Suprapubic skin (tissue), 4 donors: ENCODE measurements at regions not wholly inside any gene's neighbourhood (a gene's known extent, or its start where the extent isn't known, plus 50 kb on each side); places are given as distances from the start of the nearest gene placed in this dataset.

Source experiments
- EP300 ChIP-seq: sonication (generic); formaldehyde crosslinking; IDR thresholded peaks from one replicate; pipeline ENCODE4 v1.6.1; 2017; ENCODE audit warnings: antibody characterized with exemption
- POLR2AphosphoS5 ChIP-seq, 3 donors: sonication (generic); formaldehyde crosslinking; IDR thresholded peaks; one replicate each; pipeline ENCODE4 v1.6.1; 2017; ENCODE audit warnings: antibody characterized with exemption in 3 of 3
- TF ChIP-seq, protein P1 (sequence below), 2 donors: fragments of 200-600 bp in 1 of 2; fragments of 450-650 bp in 1 of 2; sonication (generic) in 1 of 2; IDR thresholded peaks; one replicate each; pipeline ENCODE4 v1.5.1; 2016 to 2019; ENCODE audit warnings: antibody characterized with exemption in 2 of 2, mild to moderate bottlenecking in 1 of 2, moderate library complexity in 1 of 2

DNA sequence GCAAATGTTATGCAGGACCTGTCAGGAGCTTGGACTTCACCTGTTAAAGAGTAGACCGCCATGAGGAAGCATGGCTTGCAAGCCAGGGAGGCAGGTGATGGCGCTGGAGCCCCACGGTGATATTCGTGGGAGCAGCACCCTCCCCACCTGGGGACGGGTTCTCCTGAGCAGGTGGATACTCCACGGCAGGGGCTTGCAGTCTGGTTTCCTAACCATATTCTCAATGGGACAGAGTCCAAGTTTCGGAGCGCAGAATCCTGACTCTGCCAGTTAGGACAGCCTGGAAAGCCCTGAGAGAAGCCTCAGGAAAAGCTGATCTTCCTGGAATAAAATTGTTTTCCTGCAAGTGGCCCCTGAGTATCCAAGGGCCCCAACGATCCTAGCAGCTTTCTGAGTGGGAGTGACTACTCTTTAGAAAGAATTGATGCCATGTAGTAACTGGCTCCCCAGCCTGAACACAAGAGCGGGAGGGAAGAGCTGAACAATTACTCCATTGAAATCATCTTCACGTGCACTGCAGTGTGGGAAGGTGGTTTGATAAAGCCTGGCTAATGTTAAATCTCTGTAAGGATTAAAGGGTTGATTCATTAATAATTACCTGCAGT lies 146.3 kb upstream of the RAB4A start:
- TF ChIP-seq, protein P1, sequence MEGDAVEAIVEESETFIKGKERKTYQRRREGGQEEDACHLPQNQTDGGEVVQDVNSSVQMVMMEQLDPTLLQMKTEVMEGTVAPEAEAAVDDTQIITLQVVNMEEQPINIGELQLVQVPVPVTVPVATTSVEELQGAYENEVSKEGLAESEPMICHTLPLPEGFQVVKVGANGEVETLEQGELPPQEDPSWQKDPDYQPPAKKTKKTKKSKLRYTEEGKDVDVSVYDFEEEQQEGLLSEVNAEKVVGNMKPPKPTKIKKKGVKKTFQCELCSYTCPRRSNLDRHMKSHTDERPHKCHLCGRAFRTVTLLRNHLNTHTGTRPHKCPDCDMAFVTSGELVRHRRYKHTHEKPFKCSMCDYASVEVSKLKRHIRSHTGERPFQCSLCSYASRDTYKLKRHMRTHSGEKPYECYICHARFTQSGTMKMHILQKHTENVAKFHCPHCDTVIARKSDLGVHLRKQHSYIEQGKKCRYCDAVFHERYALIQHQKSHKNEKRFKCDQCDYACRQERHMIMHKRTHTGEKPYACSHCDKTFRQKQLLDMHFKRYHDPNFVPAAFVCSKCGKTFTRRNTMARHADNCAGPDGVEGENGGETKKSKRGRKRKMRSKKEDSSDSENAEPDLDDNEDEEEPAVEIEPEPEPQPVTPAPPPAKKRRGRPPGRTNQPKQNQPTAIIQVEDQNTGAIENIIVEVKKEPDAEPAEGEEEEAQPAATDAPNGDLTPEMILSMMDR (IDR thresholded peaks at IDR 0.05), result no peak
- TF ChIP-seq POLR2AphosphoS5 (IDR thresholded peaks at IDR 0.05) (no peak), EP300 (no peak)
